ENCODE measurements at regions not wholly inside any gene's neighbourhood (a gene's known extent, or its start where the extent isn't known, plus 50 kb on each side); places are given as distances from the start of the nearest gene placed in this dataset.
"Not testable (repeated sequence)": the region's sequence is repeated elsewhere in the genome, so short reads cannot be mapped to it uniquely, and the experiment has no call there.

DNA sequence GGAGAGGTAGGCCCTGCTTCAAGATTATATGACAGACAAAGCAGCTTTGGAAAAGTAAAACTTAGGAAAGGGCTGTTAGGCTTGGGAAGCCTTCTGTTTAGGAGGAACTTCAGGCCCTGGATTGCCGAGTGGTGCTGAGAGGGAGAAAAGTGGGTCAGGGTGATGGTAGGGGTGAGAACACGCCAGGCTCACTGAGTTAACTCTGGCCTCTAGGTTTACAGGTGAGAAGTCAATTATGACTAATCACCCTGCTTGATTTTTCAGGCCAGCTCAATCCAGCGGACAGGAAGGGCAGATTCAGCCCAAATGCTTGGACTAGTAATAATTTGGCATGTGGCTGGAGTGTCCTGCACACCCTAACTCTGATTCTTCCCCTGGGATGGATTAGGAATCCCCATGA is 365.1 kb upstream of the LMCD1 start:
- DNase-seq (ENCODE audit: low read depth, low spot score), result no peak

DNA sequence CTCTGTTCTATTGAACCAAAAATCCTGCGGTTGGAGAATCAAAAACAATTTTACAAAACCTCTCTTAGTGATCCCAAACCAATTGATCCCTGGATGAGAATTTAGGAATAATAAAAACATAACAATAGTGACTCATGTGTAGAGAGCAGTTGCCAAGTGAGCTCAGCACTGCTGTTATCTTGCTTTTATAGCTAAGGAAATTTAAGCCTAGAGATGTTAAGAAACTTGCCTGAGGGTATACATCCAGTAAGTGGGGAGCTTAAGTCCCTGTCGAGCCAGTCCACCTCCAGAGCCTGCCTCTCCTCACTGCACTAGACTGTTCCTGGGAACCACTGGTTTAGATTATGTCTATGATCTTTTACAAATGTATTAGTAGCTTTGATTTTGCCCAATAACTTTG is 358.4 kb upstream of the LMCD1 start:
- no peak for DNase-seq (ENCODE audit: low read depth, low spot score)

DNA sequence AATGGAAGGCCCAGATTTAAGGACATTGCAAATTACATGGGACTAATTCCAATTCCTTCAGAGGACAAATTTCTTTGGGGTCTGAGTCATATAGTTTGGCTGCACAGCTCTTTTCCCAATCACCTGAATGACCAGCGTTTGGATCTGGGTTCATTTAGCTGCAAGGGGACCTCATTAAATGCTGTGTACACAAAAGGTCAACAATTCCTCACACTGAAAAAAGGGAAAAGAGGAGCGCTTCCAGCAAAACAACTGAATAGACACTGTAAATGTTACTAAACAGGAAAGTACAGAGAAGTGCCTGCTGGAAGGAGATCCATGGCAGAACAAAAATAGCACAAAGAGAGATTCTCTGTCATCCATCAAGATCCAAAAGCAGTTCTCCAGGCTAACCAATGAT is 356.0 kb upstream of the LMCD1 start:
- DNase-seq (ENCODE audit: low read depth, low spot score), result no peak

DNA sequence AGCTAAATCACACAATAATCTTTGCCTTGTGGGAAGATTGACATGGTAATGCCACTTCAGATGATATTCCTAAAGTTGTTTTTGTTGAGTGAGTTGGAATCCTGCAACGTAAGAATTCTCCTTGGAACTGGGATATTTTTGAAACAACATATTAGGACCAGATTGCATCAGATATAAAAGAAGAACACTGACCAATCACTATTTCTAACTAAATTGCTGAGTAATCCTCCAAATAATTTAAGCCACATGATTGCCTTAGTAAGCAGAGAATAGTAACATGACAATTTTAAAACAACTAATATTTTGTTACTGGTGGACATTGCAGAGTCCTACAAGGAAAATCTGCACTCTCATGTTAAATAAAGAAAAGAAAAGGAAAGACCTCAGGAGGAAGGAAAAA is 353.9 kb upstream of the LMCD1 start:
- DNase-seq (ENCODE audit: low read depth, low spot score), result no peak

DNA sequence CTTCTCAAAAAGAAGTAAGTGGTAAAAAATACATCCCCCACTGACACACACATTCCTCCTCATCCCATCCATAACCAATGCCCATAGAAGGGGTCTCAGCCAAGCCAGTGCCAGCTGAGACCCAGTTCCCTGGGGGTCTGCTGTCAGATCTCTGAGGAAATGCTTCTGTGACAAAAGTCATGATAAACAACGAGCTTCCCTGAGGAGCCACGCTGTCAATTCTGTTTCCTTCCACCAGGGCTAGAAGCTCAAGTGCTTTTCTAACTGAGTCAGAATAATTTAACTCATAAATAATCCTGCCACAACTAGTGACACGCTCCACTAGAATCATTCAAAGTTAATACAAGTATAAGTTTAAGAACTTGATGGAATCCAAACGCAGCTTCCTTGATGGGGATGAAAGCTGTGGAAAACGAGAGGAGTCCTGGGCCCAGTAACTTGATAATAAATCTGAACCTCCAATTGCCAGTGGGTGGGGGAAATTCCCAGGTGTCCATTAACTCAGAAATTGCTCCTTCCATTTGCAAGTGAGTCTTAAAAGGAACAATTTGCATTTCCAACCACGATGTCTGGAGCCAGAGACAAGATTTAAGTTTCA is 348.7 kb upstream of the LMCD1 start:
- no peak for DNase-seq (ENCODE audit: low read depth, low spot score)

DNA sequence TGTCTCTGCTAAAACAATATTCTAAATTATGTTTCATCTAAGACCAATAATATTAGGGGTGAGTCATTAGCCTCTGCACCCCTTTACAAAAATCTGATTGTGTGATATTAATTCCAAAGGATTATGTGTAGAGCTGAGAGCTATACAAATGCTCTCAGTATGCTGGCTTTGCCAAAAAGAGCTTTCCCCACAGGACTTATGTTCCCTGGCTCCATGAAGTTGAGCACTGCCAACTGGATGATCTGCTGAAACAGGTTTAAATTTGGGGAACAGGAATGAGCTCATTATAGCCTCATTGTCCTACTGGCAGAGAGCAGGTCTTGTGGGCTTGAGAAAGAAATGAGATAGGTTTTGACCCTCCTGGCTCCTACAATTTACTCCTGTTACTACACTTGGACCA is 347.8 kb upstream of the LMCD1 start:
- DNase-seq (ENCODE audit: low read depth, low spot score), result no peak

DNA sequence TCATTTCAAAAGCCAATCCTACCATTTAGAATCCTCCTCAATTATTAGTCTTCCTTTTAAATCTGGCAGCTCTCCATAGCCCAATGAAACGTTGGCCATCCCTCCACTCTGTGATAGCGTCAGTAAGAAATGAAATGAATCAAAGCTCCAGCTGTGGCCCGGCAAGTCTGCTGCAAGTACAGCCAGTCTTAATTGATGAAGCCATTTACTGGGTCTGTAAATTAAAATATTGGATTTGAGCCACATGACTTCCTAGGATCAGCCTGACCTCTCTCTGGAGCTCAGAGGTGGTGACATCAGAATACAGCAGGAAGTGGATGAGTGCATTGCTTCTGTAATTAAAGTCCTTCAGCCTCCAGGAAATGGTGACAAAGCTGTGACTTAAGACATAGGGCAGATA is 347.0 kb upstream of the LMCD1 start:
- DNase-seq (ENCODE audit: low read depth, low spot score), result no peak

DNA sequence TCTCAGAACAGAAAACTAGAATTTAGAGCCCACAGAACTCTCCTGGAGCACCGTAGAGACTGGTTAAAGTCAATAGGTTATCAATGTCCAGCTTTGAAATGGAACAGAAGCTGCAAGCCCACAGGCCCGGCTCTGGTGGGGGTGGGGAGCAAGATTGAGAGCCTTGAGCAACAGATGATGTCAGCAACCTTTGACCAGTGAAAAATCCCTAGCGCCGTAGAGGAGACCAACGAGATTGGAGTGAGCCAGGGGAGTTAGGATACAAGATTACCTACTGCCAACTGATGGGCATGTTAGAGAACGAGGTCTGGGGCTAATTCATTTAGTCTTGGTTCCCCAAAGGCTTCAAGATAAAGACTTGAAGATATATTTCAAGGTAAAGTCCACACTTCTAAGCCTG is 345.5 kb upstream of the LMCD1 start:
- no peak for DNase-seq (ENCODE audit: low read depth, low spot score)

DNA sequence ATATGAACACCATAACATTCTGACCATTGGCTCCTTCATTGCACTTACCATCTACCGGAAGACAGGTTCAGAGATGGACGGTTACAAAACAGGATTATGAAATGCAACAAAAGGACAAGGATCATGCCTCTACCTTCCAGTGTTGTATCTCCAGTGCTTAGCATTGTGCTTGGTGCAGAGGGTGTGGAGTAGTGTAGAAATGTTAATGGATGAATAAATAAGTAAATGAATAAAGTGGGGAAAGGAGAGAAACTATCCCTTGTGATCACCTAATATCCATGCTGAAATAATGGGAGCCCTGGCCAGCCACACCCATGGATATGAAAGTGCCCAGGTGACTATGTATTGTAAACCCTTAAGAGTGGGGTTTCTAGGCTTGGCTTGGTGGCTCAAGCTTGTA is 344.8 kb upstream of the LMCD1 start:
- DNase-seq (ENCODE audit: low read depth, low spot score), result no peak

DNA sequence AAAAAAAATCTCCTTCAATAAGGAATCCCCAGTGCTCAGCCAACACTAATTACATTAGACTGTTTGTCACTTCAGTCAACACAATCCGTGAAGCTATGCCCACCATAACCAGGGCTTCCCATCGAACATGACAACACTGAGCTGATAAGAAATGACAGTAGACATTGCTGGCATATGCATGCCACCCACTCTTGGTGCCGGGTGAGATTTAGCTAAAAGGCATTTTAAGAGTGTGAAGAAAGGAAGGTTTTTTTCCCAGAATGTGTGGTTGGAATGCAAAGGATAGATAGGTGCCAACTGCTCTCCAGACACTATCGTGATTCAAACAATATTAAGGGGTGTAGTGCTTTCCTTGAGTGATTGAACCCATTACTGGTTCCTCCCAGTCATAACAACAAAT is 344.0 kb upstream of the LMCD1 start:
- no peak for DNase-seq (ENCODE audit: low read depth, low spot score)

DNA sequence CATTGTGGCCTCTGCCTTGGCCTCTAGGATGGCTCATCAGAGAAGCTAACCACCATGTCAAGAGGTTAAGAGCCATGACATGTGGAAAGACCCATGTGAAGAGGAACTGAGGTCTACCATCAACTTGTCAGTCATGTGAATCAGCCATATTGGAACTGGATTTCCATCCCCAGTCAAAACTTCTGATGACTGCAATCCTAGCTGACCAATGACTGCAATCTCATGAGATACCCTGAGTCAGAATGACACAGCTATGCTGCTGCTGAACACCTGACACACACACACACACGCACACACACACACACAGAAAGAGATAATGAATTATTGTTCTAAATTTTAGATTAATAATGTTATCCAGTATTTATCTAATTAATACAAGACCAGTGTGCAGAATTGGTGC is 337.5 kb upstream of the LMCD1 start:
- no peak for DNase-seq (ENCODE audit: low read depth, low spot score)

DNA sequence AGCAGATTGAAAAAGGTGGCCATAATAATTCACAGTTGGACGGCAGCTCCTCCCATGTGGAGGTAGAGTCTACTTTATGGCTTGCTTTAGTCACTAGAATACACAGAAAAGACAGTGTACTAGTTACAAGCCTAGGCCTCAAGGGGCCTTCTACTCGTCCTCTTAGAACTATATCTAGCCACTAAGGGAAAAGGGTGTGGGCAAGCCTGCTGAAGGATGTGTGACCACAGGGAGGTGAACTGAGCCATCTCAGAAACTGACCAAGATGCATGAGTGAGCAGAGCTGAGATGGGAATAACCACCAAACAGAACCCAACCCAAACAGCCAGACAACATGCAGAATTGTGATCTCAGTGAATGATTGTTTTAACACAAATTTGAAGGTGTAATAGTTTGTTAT is 335.6 kb upstream of the LMCD1 start:
- DNase-seq (ENCODE audit: low read depth, low spot score), result no peak

DNA sequence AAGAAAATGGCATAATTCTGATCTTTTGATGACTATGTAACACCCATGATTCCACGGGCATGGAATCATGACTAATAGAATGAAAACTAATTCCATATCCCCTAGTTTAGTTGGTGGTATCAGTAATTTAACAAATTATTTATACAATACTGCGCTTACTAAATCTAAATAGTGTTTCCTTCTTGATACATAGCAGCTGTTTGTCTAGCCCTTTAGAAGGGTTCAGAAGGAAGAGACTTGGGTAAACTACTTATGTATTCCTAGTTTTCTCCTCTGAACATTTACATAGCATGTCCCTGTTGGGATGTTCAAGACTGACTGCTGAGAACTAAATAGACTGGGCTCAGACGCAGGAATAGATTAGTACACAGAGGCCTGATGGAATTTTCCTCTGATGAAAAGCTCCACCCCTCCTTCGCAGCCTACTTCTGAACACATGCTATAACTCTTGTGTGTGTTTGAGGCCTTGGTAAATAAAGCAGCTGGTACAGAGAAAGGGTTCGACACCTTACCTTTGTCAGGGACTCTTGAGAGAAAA is 330.6 kb upstream of the LMCD1 start:
- no peak for DNase-seq (ENCODE audit: low read depth, low spot score)

DNA sequence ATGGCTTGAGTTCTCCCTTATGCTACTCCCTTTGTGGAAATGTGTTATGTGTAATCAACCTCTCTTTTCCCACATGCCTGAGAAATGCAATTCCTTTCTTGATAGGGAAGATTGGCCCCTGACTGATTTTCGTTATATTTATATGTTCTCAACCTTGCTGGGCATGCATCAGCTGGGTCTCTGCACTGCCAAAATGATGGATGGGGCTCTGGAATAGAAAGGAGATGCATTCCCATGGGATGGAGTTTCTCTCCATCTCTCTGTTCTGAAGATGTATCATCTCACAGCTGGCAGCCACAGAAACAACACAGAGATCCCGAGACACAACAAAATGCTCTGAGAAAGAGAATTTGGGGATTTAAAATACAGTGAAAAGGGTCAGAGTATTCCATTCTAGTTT is 327.7 kb upstream of the LMCD1 start:
- DNase-seq (ENCODE audit: low read depth, low spot score), result no peak

DNA sequence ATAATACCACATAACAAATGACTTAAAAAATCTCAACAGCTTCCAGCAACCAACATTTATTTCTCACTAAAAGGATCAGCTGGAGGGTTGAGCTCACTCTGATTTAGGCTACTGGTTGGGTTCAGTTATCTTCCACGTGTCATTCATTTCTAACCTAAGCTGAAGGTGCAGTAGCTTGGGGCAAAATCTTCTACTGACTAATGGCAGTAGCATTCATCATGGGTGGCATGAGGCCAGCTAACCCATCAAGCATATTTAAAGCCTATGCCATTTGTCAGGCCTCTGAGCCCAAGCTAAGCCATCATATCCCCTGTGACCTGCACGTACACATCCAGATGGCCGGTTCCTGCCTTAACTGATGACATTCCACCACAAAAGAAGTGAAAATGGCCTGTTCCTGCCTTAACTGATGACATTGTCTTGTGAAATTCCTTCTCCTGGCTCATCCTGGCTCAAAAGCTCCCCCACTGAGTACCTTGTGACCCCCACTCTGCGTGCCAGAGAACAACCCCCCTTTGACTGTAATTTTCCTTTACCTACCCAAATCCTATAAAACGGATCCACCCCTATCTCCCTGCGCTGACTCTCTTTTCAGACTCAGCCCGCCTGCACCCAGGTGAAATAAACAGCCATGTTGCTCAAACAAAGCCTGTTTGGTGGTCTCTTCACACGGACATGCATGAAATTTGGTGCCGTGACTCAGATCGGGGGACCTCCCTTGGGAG is 324.7 kb upstream of the LMCD1 start:
- not testable (repeated sequence) for DNase-seq (ENCODE audit: low read depth, low spot score)

DNA sequence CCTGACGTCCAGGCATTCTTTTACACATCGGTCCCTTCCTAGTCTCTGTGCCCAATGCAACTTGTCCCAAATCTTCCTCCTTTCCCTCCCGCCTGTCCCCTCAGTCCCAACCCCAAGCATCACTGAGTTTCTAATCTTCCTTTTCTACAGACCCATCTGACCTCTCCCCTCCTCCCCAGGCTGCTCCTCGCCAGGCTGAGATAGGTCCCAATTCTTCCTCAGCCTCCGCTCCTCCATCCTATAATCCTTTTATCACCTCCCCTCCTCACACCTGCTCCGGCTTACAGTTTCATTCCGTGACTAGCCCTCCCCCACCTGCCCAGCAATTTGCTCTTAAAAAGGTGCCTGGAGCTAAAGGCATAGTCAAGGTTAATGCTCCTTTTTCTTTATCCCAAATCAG is 323.1 kb upstream of the LMCD1 start:
- DNase-seq (ENCODE audit: low read depth, low spot score), result not testable (repeated sequence)

DNA sequence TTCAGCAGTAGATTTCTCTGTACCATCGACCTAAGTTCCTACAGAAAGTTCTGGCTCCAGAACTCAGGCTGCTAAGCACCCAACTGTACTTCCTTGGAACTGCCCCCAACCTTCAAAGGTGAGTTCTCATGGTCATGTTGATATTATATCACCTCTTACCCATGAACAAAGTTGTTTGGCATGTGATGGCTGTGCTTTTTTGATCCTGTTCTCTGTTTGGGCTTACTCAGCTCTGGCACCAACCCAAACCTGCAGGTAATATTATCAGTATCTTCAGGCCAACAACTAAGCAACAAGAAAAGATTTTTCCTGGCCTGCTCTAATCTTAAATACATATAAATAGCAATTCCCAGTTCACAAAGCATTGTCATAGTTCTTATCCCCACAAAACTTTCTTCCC is 318.7 kb upstream of the LMCD1 start:
- DNase-seq (ENCODE audit: low read depth, low spot score), result no peak

DNA sequence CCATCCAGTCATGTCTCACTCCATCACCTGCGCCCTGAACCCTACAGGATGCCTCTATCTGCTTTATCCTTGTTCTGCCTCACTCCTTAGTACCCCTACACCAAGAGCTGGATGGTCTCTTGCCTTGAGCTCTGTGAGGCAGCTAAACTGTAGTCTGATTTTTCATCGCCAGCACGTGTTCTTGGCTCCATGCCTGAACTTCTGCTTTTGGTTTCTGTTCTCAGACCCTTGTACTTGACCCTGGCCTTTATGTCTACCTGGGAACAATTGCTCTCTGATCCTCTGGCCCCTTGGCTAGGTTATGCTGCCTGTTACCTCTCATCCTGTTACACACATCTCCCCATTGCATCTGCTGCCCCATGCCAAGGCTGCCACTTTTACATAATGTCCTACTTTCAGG is 318.0 kb upstream of the LMCD1 start:
- DNase-seq (ENCODE audit: low read depth, low spot score), result no peak

DNA sequence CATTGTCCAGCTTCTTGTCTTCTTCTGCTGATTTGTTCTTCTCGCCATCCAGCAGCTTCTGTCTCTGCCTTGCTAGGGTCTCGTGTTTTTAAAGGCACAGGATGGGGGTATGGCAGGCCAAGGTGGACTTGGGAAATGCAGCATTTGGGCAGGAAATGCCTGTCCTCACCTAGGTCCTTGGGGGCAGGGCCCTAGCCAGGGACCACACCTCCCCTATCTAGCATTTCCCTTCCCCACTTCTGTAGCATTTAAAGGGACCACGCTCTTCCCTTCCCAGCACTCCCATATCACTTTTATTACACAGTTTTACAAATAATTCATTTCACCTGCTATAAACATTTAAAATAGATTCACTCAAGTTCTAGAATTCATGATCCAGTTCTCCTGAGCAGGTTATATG is 315.4 kb upstream of the LMCD1 start:
- no peak for DNase-seq (ENCODE audit: low read depth, low spot score)

DNA sequence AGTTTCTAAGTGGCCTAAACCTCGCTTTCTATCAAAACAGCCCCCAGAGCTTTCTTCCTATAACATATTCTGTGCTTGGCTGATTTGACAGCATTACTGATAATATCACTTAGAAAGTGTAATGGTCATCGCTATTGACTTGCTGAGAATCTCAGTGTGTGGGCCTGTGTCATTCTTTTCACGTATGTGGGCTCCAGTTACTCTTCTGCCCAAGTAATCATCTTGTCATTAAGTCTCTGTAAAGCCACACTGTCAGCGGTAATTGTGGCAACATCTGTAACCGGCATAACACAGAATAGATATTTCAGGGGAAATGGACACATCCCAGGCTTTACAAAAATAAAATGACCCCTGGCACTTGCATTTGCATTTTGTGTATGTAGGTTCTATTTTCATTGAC is 313.6 kb upstream of the LMCD1 start:
- no peak for DNase-seq (ENCODE audit: low read depth, low spot score)

DNA sequence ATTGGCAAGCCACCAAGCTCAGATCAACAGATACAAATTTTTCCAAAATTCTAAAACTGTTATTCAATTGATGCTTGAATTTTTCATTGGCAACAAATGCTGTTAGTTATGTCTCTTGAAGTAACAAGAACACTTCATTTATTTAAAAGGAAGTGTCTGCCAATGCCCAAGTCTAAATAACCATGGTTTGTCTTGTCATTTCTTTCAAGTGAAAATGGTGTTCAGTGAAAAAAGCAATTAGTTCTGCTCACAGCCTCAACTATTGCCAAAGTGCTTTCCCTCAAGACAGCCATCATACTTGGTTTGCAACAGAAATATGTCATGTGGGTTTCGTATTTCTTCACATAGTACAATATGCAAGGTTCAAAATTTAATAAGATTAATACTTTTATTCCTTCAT is 312.6 kb upstream of the LMCD1 start:
- DNase-seq (ENCODE audit: low read depth, low spot score), result no peak

DNA sequence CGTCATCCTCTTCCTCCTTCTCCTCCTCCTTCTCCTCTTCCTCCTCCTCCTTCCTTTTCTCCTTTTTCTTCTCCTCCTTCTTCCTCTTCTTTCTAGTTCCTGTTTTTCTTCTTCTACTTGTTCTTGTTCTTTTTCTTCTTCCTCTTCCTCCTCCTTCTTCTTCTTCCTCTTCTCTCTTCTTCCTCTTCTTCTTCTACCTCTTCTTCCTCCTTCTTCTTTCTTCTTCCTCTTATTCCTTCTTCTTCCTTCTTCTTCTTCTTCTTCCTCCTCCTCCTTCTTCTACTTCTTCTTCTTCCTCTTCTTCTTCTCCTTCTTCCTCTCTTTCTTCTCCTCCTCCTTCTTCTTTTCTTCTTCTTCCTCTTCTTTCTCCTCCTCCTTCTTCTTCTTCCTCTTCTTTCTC is 310.2 kb upstream of the LMCD1 start:
- no peak for DNase-seq (ENCODE audit: low read depth, low spot score)

DNA sequence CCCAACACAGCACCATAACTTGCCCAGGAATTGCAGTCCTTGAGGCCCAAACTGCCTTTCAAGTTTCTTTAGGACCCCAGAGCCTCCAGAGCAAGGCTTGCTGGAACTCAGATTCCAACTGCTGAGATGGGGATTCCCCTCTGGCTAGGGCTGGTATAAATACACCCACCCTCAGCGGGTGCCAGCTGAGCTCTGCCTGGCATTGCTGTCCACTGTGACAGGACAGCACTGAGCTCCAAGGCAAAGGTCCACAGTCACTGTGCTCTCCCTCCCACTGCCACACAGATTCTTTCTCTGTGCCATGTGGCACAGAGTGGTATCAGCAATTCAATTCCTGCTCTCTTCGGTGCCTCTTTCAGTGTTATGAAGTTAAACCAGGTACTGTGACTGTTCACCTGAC is 304.2 kb upstream of the LMCD1 start:
- no peak for DNase-seq (ENCODE audit: low read depth, low spot score)

DNA sequence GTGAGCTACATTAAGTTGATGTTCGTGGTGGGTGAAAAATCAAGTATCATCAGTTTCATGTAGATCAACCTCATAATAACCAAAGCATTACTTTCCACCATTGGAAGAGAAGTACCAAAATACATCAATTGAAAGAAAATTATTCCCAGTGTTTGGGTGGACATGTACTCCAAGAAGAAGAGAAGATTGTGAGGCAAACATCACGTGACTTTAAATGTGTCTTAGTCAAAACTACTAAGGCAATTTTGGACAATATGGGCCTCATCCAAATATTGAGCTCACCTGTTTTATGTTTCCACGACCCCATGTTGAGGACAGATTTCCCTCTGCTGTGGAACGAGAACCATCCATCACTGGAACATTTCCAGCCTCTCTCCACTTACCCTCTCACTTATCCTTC is 303.0 kb upstream of the LMCD1 start:
- no peak for DNase-seq (ENCODE audit: low read depth, low spot score)

Measured in activated CD4-positive, CD25-positive, alpha-beta regulatory T cell treated with anti-CD3 and anti-CD28 coated beads, Interleukin-2, amount 50 U/mL, for 16 hours (primary cell).